Activated naive CD8-positive, alpha-beta T cell treated with anti-CD3 and anti-CD28 coated beads, Interleukin-2, amount 10 ng/mL, durations not matched to agents 7 days and 5 days (primary cell): ENCODE measurements at regions not wholly inside any gene's neighbourhood (a gene's known extent, or its start where the extent isn't known, plus 50 kb on each side); places are given as distances from the start of the nearest gene placed in this dataset.

Experiments used
- ATAC-seq: fragments of 150-1000 bp; cut with Tn5 transposase; one replicate; pipeline ENCODE4 v1.10.0; 2021; ENCODE audit warnings: low read depth, moderate library complexity
- POLR2A ChIA-PET: fragments of 350-600 bp; sonication (Branson Sonifier 250); formaldehyde crosslinking; loops from one replicate; lab custom pipeline; 2021; ENCODE audit warnings: antibody characterized with exemption; lab: Charles Lee
- DNase-seq: peaks from one replicate; pipeline ENCODE4 v3.0.0; 2021
- H3K27ac Mint-ChIP-seq: one replicate; pipeline ENCODE4 v1.8.0; 2022; ENCODE audit warnings: mild to moderate bottlenecking, mixed read lengths
- H3K27me3 Mint-ChIP-seq: one replicate; pipeline ENCODE4 v1.8.0; 2022; ENCODE audit warnings: mild to moderate bottlenecking, moderate library complexity, mixed read lengths
- H3K36me3 Mint-ChIP-seq: one replicate; pipeline ENCODE4 v1.8.0; 2021; ENCODE audit warnings: mild to moderate bottlenecking, mixed read lengths
- H3K4me1 Mint-ChIP-seq: one replicate; pipeline ENCODE4 v1.8.0; 2021; ENCODE audit warnings: mixed read lengths
- H3K4me3 Mint-ChIP-seq: one replicate; pipeline ENCODE4 v1.8.0; 2022; ENCODE audit warnings: mild to moderate bottlenecking, moderate library complexity, mixed read lengths
- H3K9me3 Mint-ChIP-seq: one replicate; pipeline ENCODE4 v1.8.0; 2021; ENCODE audit warnings: mixed read lengths

- POLR2A ChIA-PET: no interaction called here
- no peak overlapping the region for H3K27ac Mint-ChIP-seq
- ATAC-seq: no peak
These were observed 314.1 kb downstream of the TCERG1L start for GRCh38 chr10:130997267-130998045.

GRCh38 chr10:130998046-130998435, 313.5 kb downstream of the TCERG1L start:
- Mint-ChIP-seq H3K4me3 (no peak overlapping the region), H3K4me1 (no peaks in the 10 kb centered on the region), H3K27me3 (peaks cover 4% of the 10 kb centered on the region), H3K9me3 (no peaks in the 10 kb centered on the region), H3K36me3 (no peaks in the 10 kb centered on the region), H3K27ac (no peak overlapping the region)
- ATAC-seq: no peak
- DNase-seq: no peak
- POLR2A ChIA-PET: no interaction called here

More at GRCh38 chr10:130997267-130998045, 314.1 kb downstream of the TCERG1L start:
- no peak overlapping the region for H3K4me3 Mint-ChIP-seq
- no peaks in the 10 kb centered on the region for H3K9me3 Mint-ChIP-seq
- no peak for DNase-seq
- H3K4me1 Mint-ChIP-seq: no peaks in the 10 kb centered on the region
- H3K36me3 Mint-ChIP-seq: no peaks in the 10 kb centered on the region
- peaks cover 4% of the 10 kb centered on the region for H3K27me3 Mint-ChIP-seq

- ATAC-seq (no peak), DNase-seq (no peak)
- H3K27me3 Mint-ChIP-seq: peaks cover 4% of the 10 kb centered on the region
- H3K4me1 Mint-ChIP-seq: no peaks in the 10 kb centered on the region
- no peak overlapping the region for H3K4me3 Mint-ChIP-seq
- POLR2A ChIA-PET: no interaction called here
- no peaks in the 10 kb centered on the region for H3K9me3 Mint-ChIP-seq
- H3K36me3 Mint-ChIP-seq: no peaks in the 10 kb centered on the region
- H3K27ac Mint-ChIP-seq: no peak overlapping the region
These were observed 312.9 kb downstream of the TCERG1L start for GRCh38 chr10:130998642-130999041.

GRCh38 chr10:130999376-131000202, 311.9 kb downstream of the TCERG1L start:
- no peak overlapping the region for H3K27ac Mint-ChIP-seq

GRCh38 chr10:131000244-131000643, 311.3 kb downstream of the TCERG1L start:
- ATAC-seq: no peak
- Mint-ChIP-seq H3K36me3 (no peaks in the 10 kb centered on the region), H3K9me3 (no peaks in the 10 kb centered on the region), H3K4me3 (no peak overlapping the region), H3K27me3 (peaks cover 4% of the 10 kb centered on the region), H3K27ac (no peak overlapping the region), H3K4me1 (no peaks in the 10 kb centered on the region)
- POLR2A ChIA-PET: no interaction called here
- no peak for DNase-seq

More at GRCh38 chr10:130999376-131000202, 311.9 kb downstream of the TCERG1L start:
- ATAC-seq: no peak
- DNase-seq: no peak
- no peaks in the 10 kb centered on the region for H3K4me1 Mint-ChIP-seq
- no peaks in the 10 kb centered on the region for H3K9me3 Mint-ChIP-seq
- no peaks in the 10 kb centered on the region for H3K36me3 Mint-ChIP-seq
- POLR2A ChIA-PET: no interaction called here
- H3K27me3 Mint-ChIP-seq: peaks cover 4% of the 10 kb centered on the region
- H3K4me3 Mint-ChIP-seq: no peak overlapping the region

DNA sequence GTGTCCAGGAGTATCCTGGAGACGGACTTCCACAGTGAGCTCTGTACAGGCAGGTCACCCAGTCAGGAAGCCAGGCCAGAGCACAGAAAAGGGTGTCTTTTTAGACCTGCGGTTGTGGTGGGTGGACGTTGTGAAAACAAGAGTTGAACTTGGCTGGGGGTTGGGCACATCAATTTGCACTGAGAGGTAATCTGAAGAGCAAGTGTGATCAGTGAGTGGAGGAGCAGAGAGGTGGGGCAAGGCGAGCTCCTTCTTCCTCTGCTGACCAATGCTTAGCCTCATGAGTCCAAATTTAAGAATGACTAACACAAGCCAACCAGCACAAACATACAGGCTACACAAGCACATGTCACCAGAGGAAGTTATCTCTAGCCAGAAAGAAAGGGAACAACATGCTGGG, 310.8 kb downstream of the TCERG1L start:
- Mint-ChIP-seq H3K36me3 (no peaks in the 10 kb centered on the region), H3K4me1 (no peaks in the 10 kb centered on the region), H3K27ac (no peak overlapping the region), H3K4me3 (no peak overlapping the region), H3K9me3 (peaks cover 3% of the 10 kb centered on the region), H3K27me3 (peaks cover 4% of the 10 kb centered on the region)
- POLR2A ChIA-PET: no interaction called here
- DNase-seq (no peak), ATAC-seq (no peak)

GRCh38 chr10:131001438-131001837, 310.1 kb downstream of the TCERG1L start:
- Mint-ChIP-seq H3K4me3 (no peak overlapping the region), H3K27me3 (peaks cover 4% of the 10 kb centered on the region), H3K9me3 (peaks cover 4% of the 10 kb centered on the region), H3K36me3 (no peaks in the 10 kb centered on the region), H3K27ac (no peak overlapping the region), H3K4me1 (no peaks in the 10 kb centered on the region)
- ATAC-seq (no peak), DNase-seq (no peak)
- POLR2A ChIA-PET: no interaction called here

- Mint-ChIP-seq H3K27me3 (peaks cover 4% of the 10 kb centered on the region), H3K27ac (no peak overlapping the region), H3K4me1 (no peaks in the 10 kb centered on the region), H3K9me3 (peaks cover 4% of the 10 kb centered on the region), H3K4me3 (no peak overlapping the region), H3K36me3 (no peaks in the 10 kb centered on the region)
- POLR2A ChIA-PET: no interaction called here
- DNase-seq (no peak), ATAC-seq (no peak)
These were observed 309.3 kb downstream of the TCERG1L start for GRCh38 chr10:131002031-131002861.

GRCh38 chr10:131003455-131003854, 308.1 kb downstream of the TCERG1L start:
- no peak overlapping the region for H3K27ac Mint-ChIP-seq
- DNase-seq (no peak), ATAC-seq (no peak)
- no peaks in the 10 kb centered on the region for H3K36me3 Mint-ChIP-seq
- POLR2A ChIA-PET: no interaction called here
- H3K9me3 Mint-ChIP-seq: peaks cover 4% of the 10 kb centered on the region
- no peak overlapping the region for H3K4me3 Mint-ChIP-seq
- no peaks in the 10 kb centered on the region for H3K4me1 Mint-ChIP-seq
- H3K27me3 Mint-ChIP-seq: peaks cover 4% of the 10 kb centered on the region

DNA sequence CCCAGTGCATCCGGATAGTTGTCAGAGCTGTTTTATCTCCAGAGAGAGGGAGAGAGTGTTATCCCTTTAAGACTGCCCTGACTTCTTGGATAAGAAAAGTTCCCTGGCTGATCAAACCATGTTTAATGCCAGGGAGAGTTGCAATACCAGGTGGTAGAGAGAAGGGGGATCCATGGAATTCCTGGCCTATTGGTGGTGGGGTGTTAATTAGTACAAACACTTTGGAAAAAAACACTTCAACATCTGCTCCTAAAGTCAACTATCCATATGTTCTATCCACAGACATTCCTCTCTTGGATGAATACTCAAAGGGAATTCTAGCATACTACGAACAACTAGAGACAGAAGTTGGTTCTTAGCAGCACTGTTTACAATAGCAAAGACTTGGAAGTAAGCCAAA, 307.2 kb downstream of the TCERG1L start:
- DNase-seq: no peak
- no peaks in the 10 kb centered on the region for H3K36me3 Mint-ChIP-seq
- H3K27me3 Mint-ChIP-seq: peaks cover 4% of the 10 kb centered on the region
- H3K9me3 Mint-ChIP-seq: peaks cover 4% of the 10 kb centered on the region
- no peaks in the 10 kb centered on the region for H3K4me1 Mint-ChIP-seq
- POLR2A ChIA-PET: no interaction called here
- no peak overlapping the region for H3K4me3 Mint-ChIP-seq
- H3K27ac Mint-ChIP-seq: no peak overlapping the region
- no peak for ATAC-seq

GRCh38 chr10:131006458-131007256, 304.9 kb downstream of the TCERG1L start:
- Mint-ChIP-seq H3K4me3 (no peak overlapping the region), H3K27me3 (no peaks in the 10 kb centered on the region), H3K27ac (no peak overlapping the region), H3K36me3 (no peaks in the 10 kb centered on the region), H3K4me1 (no peaks in the 10 kb centered on the region), H3K9me3 (peaks cover 4% of the 10 kb centered on the region)
- no peak for ATAC-seq
- DNase-seq: no peak
- POLR2A ChIA-PET: no interaction called here

DNA sequence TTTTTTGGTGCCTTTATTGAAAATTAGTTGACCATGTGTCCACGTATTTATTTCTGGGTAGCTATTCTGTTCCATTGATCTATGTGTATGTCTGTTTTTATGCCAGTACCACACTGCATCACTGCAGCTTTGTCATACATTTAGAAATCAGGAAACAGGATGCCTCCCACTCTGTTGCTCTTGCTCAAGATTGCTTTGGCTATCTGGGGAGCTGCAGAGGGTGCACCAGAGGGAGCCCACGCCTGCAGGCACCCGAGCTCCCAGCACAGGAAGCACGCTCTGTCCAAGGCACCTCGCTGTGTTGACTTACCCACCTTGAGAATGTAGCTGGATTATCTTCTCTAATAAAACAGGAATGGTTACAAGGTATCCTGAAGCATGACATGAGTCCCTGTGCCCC, 301.7 kb downstream of the TCERG1L start:
- Mint-ChIP-seq H3K36me3 (no peaks in the 10 kb centered on the region), H3K27ac (no peak overlapping the region), H3K4me3 (no peak overlapping the region), H3K27me3 (no peaks in the 10 kb centered on the region), H3K4me1 (no peaks in the 10 kb centered on the region), H3K9me3 (peaks cover 4% of the 10 kb centered on the region)
- ATAC-seq: no peak
- DNase-seq: no peak
- POLR2A ChIA-PET: no interaction called here
